Suppressor macrophage treated with lipopolysaccharide for 4 hours (primary cell): ENCODE measurements at regions not wholly inside any gene's neighbourhood (a gene's known extent, or its start where the extent isn't known, plus 50 kb on each side); places are given as distances from the start of the nearest gene placed in this dataset.

Source experiments
- DNase-seq: peaks from one replicate; pipeline ENCODE4 v3.0.0-alpha.2; 2020

DNA sequence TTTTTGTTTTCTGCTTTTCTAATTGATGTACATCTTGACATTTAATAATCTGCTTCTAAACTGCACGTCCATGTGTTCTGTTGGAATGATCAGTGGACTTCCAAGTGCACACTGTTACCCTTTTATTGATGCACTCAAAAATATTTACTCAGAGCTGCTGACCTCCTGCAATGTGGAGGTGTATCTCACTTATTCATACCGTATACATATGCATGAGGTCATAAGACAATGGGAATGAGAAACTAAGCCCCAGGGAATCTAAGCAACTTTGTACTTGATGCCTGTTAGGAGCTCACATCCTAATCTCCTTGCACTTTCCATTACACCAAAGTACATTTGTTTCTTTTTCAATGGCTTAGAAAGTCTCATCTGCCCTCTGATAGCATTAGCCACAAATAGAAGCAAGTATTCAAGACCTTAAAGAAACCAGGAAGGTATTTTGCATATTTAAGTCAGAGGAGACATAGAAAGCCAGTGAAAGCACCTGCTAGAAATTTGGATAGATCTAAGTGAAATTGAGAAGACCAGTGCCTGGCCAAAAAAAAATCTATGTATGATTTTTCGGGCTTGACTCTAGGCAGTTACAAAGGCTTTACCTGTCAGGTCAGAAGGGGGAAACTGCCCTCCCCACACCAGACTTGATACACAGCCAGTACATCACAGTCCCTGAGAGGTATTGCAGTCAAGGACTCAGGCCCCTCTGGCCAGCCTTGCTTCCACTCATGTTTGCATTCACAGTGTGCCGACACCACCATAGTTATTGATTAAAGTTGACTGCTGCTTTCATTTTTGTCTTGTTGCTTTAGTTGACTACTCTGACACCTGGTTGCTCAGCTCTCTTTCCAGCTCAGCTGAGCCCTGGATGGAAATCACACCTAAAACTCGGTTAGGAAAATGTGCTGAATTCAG is 391.7 kb upstream of the CYRIA start:
- no peak for DNase-seq

DNA sequence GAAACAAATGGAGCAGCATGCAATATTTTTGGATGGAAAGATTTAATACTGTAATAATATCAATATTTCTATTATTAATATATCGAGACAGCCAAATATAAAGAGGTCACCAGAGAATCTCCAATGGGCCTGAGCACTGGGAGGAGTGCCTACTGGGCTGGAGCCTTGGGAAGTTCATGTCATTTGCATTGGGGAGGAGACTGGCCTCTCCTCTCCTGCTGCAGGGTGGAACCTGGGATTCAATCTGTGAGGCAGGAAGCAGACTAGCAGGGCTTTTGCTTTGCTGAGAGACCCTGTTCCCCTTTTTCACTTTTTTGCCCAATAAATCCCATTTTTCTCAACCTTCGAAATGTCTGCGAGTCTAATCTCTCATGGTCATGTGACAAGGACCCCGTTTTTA is 390.6 kb upstream of the CYRIA start:
- DNase-seq: no peak

- no peak for DNase-seq
These were observed 386.4 kb upstream of the CYRIA start for GRCh38 chr2:17052001-17052400.

DNA sequence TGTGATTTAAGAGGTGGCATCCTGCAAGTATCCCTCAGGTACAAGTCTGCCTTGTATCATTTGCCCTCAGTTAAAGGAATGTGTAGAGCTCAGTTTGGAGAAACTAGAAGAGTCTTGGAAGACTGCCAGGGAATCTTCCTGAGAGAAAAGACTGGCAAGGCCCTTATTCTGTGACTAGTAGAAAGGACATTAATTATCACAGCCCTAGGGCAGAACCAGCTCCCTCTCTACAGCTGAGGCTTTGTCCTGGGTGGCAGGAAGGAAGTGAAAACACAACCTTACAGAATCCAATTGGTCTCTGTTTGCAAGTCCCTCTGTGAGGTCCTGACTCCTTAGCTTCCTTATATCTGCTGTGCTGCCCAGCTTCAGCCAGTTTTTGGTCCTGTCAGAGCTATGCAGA is 385.9 kb upstream of the CYRIA start:
- DNase-seq: no peak

- DNase-seq: no peak
These were observed 377.5 kb upstream of the CYRIA start for GRCh38 chr2:17043173-17043572.

- no peak for DNase-seq
These were observed 370.7 kb upstream of the CYRIA start for GRCh38 chr2:17036361-17036760.

- no peak for DNase-seq
These were observed 369.4 kb upstream of the CYRIA start for GRCh38 chr2:17035010-17035409.

- DNase-seq: no peak
These were observed 364.4 kb upstream of the CYRIA start for GRCh38 chr2:17030047-17030446.

GRCh38 chr2:17012297-17012696 is 346.7 kb upstream of the CYRIA start:
- DNase-seq: no peak

- DNase-seq: no peak
These were observed 344.5 kb upstream of the CYRIA start for GRCh38 chr2:17010104-17010503.

DNA sequence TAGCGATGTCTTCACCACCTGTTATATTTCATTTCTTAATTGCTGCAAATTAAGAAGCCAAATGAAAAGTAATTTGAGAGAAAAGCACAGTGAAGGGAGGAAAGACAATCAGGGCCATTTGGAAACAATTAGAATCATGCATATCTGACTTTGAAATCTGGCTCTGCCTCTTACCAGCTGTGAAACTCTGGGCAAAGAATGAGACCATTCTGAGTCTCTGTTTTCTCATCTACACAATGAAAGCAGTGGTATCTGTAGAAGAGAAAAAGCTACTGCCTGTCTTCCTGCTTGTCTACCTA is 334.5 kb upstream of the CYRIA start:
- DNase-seq: no peak

DNA sequence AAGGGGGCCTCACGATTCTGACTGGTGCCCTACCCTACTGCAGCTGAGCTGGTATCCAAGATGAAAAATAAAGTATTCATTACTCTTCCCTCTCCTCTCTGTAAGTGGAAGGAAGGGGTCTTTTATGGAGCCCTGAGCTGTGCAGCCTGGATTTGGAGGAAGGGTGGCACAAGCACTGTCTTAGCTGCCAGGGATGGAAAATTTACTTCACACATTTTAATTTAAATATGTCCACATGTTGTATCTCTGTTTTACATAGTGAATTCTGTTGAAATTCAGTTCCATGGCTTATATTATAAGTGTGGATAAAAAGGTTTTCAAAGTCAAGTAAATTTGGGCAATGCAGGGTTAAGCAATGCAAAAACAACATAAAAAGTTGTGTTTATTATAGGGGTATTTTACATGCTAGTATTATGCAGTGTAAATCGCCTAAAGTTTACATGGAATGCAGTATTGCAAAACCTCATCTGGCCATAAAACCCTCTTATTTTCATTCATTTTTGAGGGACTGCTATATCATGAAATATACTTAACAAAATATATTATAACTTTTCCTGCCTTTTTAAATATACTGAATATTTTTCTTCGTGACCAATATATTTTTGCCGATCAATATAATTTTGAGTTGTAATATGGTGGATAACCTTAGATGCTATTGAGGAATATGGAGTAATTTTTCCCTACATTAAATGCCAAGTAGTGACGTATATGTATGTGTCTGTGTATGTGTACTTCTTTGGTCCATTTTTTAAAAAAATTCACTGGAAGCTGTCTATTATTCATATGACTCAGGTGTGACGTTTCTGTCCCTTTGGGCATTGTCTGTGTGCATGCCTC is 333.9 kb upstream of the CYRIA start:
- DNase-seq: no peak

DNA sequence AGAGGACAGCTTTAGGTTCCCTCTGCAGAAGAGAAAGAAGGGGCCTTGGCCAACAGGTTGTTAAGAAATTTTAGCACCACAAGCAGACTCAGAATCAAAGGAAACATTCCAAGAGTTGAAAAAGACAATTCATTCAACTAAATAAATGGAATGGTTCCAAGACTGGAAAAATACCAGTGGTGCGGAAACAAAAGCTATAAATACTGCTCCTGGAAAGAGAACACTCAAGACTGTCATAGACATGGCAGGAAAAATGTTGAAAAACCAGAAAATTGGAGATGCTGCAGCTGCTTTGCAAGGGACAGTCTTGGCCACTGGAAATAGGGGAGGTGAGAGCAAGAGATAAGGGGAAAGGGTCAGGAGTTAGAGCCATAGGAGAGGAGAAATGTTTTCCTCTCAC is 312.7 kb upstream of the CYRIA start:
- no peak for DNase-seq

DNA sequence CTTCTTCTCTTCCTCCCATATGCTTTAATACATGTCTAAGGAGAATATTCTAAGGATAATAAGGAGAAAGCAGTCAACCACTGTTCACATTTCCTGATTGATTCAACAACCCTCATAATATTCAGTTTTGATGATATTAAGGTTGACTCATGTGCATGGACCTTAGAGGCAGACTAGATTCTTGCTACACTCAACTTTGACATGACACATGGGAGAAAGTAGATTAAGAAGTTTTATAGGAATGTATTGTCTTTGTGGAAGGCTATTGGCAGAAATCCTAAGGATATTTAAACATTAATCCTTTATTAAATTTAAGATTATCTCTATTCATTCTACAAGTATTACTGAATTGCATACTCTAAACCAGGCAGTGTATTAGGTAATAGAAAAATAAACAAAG is 309.1 kb upstream of the CYRIA start:
- DNase-seq: no peak

DNA sequence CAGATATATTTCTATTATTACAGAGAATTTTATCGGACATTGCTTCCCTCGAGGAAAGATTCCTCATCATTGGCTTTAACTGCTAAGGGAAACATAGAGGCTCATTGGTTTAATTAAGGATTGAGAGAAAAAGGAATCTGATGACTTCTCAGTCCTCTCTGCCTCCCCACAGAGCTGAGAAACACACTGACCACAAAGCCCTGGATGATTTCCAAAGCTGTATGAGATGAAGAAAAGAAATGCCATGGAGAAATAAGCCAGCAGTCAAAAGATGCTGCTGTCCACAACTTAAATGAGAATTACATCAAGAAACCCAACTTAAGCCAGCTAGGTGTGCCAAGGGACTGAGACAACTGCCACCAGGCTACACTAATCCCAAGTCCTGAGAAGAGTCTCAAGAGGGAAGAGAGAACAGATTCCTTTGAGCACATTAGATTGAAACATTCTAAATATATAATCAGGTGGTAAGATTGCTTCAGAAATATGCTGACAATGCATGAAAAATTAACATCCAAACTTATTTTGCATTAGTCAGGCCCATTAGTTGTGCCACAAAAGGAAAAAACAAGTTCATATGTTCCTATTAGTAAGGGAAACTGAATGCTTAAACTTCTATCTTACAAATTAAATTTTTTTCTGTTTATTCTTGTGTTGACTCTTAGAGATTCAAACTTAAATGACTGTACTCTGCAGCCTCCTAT is 308.1 kb upstream of the CYRIA start:
- no peak for DNase-seq

DNA sequence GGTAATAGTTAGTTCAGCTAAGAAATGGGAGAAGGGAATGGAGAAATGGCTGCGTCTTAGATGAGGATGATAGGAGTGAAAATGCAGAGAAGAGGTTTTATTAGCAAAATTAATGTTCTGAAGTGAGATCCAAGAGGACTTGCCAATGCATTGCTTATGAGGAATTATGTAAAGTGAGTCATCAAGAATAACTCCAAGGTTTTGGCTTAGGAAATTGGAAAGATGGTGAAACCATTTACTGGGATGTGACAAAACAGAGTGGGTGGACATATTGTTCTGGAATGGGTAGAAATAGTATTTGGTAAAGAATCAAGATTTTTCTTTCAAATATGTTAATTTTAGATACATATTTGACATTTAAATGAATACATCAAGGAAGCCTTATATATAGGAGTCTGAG is 306.6 kb upstream of the CYRIA start:
- DNase-seq: no peak

DNA sequence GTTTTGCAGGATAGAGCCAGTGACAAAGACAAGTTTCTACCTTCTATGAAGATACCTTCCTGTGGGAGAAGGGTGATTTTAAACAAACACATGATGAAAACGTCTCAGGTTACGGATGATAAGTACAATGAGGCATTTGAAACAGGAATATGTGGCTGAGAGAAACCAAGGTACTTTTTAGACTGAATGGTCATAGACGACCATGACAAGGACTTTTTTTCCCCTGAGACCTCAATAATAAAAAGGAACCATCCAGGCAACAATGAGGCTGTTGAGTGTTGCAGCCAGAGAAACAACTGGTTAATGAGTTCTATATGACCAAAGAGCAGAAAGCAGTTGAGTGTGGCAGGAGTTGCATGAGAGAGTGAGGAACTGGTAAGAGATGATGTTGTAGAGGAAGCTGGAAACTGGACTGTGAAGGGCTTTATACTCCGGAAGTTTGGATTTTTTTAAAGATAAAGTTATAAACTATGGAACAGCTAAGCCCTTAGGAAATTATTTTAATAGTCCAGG is 306.1 kb upstream of the CYRIA start:
- DNase-seq: no peak

GRCh38 chr2:16970948-16971347 is 305.3 kb upstream of the CYRIA start:
- DNase-seq: peak; percentile 3

DNA sequence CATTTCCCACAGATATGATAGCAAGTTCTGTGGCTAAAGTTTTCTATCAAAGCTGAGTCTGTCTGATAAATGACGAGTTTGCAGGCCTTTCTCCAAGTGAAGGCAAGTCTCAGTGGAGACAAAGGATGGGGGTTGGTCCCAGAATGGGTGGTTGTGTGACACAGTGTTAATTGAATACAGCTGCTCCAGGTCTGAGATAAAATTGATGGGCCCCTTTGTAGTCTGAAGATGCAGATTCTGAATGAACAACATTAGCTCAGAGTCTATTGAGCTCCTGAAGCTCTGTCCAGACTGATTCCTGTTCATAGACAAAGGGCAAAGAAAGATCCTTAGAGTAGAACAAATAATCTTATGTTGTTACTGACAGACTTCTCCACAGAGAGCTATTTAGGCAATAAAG is 296.9 kb upstream of the CYRIA start:
- no peak for DNase-seq

DNA sequence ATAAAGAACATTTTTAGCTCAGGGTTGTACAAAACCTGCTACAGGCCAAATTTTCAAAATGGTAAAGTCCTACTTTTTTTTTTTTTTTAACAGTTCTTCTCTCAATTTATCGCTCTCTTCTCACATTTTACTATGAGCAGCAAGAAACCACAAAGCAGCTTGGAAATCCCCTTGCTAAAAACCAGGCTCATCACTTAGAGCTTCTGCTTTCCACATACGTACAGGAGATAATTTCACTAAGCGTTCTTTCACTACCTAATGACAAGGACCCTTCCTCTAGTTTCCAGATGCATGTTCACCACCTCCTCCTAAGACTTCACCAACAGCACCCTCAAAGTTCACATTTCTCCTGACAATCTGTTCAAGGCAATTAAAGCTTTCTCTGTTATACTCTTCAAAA is 294.9 kb upstream of the CYRIA start:
- peak; percentile 7 for DNase-seq

GRCh38 chr2:16958266-16958665 is 292.6 kb upstream of the CYRIA start:
- no peak for DNase-seq

GRCh38 chr2:16952805-16953204 is 287.2 kb upstream of the CYRIA start:
- DNase-seq: no peak

GRCh38 chr2:16952368-16952767 is 286.7 kb upstream of the CYRIA start:
- no peak for DNase-seq

DNA sequence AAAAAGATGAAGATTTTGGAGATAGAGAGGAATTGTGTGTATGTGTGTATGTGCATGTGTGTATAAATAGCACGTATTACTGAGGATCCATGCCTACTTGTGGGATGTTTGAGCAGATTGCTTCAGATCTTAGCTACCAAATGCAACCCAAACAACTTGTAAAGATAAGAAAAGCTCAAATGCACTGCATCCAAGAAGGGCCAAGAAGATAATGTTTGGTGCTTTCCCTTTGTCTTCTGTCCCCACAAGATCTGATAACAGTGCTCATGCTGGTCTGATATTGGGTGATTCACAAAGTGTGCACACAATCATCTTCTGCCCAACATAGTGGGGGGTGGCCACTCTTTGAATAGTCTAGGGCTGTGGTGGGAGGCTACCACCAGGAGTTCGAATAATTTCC is 284.8 kb upstream of the CYRIA start:
- no peak for DNase-seq
